Amygdala (tissue), 56 donors: ENCODE measurements at regions not wholly inside any gene's neighbourhood (a gene's known extent, or its start where the extent isn't known, plus 50 kb on each side); places are given as distances from the start of the nearest gene placed in this dataset.
"Not testable (repeated sequence)": the region's sequence is repeated elsewhere in the genome, so short reads cannot be mapped to it uniquely, and the experiment has no call there.

ENCODE experiments used
- DNase-seq, 56 donors: peaks; one replicate each; lab custom pipeline; 2025; lab: John Stamatoyannopoulos, UW

GRCh38 chr1:143785883-143786282, 185.9 kb downstream of the FAM72C start:
- not testable (repeated sequence) for DNase-seq

- DNase-seq = not testable (repeated sequence)
Observed at GRCh38 chr1:143784239-143784882, 187.4 kb downstream of the FAM72C start.

GRCh38 chr1:143778178-143778577, 193.6 kb downstream of the FAM72C start:
- DNase-seq = not testable (repeated sequence)

GRCh38 chr1:143764831-143765230, 207.0 kb downstream of the FAM72C start:
- peak in 9 of 56 donors; percentile 0 to 43 (median 18) for DNase-seq

- DNase-seq = not testable (repeated sequence)
Observed at GRCh38 chr1:143760366-143760765, 211.4 kb downstream of the FAM72C start.

- not testable (repeated sequence) for DNase-seq
Observed at GRCh38 chr1:143755961-143756360, 215.8 kb downstream of the FAM72C start.

- DNase-seq = no peak
Observed at GRCh38 chr1:143748906-143749305, 222.9 kb downstream of the FAM72C start.

GRCh38 chr1:143736562-143736961, 235.2 kb downstream of the FAM72C start:
- no peak for DNase-seq

GRCh38 chr1:143735764-143736461, 235.9 kb downstream of the FAM72C start:
- peak in 4 of 56 donors; percentile 1 to 59 (median 18) for DNase-seq

GRCh38 chr1:143734261-143734660, 237.5 kb downstream of the FAM72C start:
- not testable (repeated sequence) for DNase-seq

GRCh38 chr1:143730890-143731289, 240.9 kb downstream of the FAM72C start:
- DNase-seq = not testable (repeated sequence)

- peak in 18 of 56 donors; percentile 1 to 69 (median 10) for DNase-seq
Observed at GRCh38 chr1:143729449-143730111, 242.2 kb downstream of the FAM72C start.

- DNase-seq = not testable (repeated sequence)
Observed at GRCh38 chr1:143728802-143729448, 242.9 kb downstream of the FAM72C start.

- no peak for DNase-seq
Observed at GRCh38 chr1:143727263-143727662, 244.5 kb downstream of the FAM72C start.

- DNase-seq = no peak
Observed at GRCh38 chr1:143721024-143721373, 250.8 kb downstream of the FAM72C start.

GRCh38 chr1:143720087-143721023, 251.4 kb downstream of the FAM72C start:
- DNase-seq = peak in 7 of 56 donors; percentile 4 to 37 (median 20)

- DNase-seq = no peak
Observed at GRCh38 chr1:143718524-143718923, 253.3 kb downstream of the FAM72C start.

- DNase-seq = no peak
Observed at GRCh38 chr1:143718021-143718420, 253.8 kb downstream of the FAM72C start.

GRCh38 chr1:143717434-143717833, 254.4 kb downstream of the FAM72C start:
- no peak for DNase-seq

GRCh38 chr1:143714913-143715312, 256.9 kb downstream of the FAM72C start:
- not testable (repeated sequence) for DNase-seq
